Activated T-cell treated with anti-CD3 and anti-CD28 coated beads, Interleukin-2, amount 50 U/mL, for 4 hours (primary cell): ENCODE measurements at regions not wholly inside any gene's neighbourhood (a gene's known extent, or its start where the extent isn't known, plus 50 kb on each side); places are given as distances from the start of the nearest gene placed in this dataset.

Source experiments
- ATAC-seq, 2 donors: fragments of 200-7000 bp; cut with Tn5 transposase; one replicate each; pipeline ENCODE4 v1.10.0; 2021
- DNase-seq: peaks from one replicate; pipeline ENCODE4 v3.0.0-alpha.2; 2020
- H3K27me3 Mint-ChIP-seq: one replicate; pipeline ENCODE4 v1.8.0; 2021; ENCODE audit warnings: low read depth, mixed read lengths
- H3K36me3 Mint-ChIP-seq: one replicate; pipeline ENCODE4 v1.8.0; 2022; ENCODE audit warnings: mixed read lengths; ENCODE audit not compliant: insufficient read depth
- H3K4me1 Mint-ChIP-seq: one replicate; pipeline ENCODE4 v1.8.0; 2021; ENCODE audit warnings: low read depth, mixed read lengths
- H3K4me3 Mint-ChIP-seq: one replicate; pipeline ENCODE4 v1.8.0; 2021; ENCODE audit warnings: mild to moderate bottlenecking, moderate library complexity, mixed read lengths
- H3K9me3 Mint-ChIP-seq: one replicate; pipeline ENCODE4 v1.8.0; 2021; ENCODE audit warnings: mixed read lengths

DNA sequence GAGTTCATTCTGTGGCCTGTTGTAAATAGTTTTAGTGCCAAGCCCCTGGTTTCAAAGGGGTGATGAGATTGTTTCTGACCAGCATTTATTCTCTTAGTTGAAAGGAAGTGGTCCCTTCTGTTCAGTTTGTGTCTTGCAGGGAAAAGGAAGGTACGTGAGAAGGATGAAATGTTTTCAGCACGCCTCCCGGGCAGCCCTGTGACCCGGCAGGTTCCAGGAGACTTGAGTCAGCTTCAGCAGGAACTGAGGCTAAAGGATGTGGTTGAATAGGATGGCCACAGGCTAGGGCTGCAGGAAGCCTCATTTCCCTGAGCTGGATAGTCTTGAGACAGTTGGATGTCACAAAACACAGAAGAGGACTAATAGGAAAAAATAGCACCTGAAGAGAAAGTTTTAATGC, 132.4 kb upstream of the SYNDIG1 start:
- no peaks in the 10 kb centered on the region for H3K4me1 Mint-ChIP-seq
- no peak overlapping the region for H3K4me3 Mint-ChIP-seq
- no peaks in the 10 kb centered on the region for H3K9me3 Mint-ChIP-seq
- H3K36me3 Mint-ChIP-seq = no peaks in the 10 kb centered on the region
- peaks cover 4% of the 10 kb centered on the region for H3K27me3 Mint-ChIP-seq
- no peak for ATAC-seq
- DNase-seq = no peak

DNA sequence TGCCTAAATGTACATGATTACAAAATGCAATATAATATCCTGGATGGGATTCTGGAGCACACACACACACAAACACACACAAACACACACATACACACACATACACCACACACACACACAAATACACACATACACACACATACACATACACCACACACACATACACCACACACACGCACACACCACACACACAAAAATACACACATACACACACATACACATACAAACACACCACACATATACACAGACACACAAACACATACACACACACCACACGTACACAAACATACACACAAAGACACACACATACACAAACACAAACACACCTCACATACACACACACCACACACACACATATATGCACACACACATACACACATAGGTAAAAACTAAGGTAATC, 134.6 kb upstream of the SYNDIG1 start:
- Mint-ChIP-seq H3K4me3 (no peak overlapping the region), H3K9me3 (no peaks in the 10 kb centered on the region), H3K36me3 (no peaks in the 10 kb centered on the region), H3K27me3 (peaks cover 2% of the 10 kb centered on the region), H3K4me1 (no peaks in the 10 kb centered on the region)
- DNase-seq (no peak), ATAC-seq (no peak)

DNA sequence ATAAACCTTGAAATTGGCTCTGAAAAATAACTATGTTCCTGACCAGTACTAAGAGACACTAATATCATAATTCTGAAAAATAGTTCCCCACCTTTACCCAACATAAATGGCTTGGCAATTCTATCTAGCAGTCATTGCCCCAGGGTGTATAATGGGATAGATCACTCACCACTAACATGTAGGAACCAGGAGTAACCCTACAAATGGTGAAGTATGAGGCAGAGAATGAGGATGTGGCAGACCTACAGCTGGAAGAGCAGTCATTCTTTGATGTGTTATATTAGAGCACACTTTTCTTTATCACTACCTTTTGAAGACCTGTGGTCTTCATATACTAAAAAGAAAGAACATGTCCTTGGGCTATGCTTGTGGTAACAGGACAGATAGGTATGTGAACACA, 136.5 kb upstream of the SYNDIG1 start:
- no peak for ATAC-seq
- H3K9me3 Mint-ChIP-seq = no peaks in the 10 kb centered on the region
- H3K4me1 Mint-ChIP-seq = no peaks in the 10 kb centered on the region
- no peaks in the 10 kb centered on the region for H3K36me3 Mint-ChIP-seq
- H3K4me3 Mint-ChIP-seq = no peak overlapping the region
- H3K27me3 Mint-ChIP-seq = peaks cover 2% of the 10 kb centered on the region
- DNase-seq = no peak

DNA sequence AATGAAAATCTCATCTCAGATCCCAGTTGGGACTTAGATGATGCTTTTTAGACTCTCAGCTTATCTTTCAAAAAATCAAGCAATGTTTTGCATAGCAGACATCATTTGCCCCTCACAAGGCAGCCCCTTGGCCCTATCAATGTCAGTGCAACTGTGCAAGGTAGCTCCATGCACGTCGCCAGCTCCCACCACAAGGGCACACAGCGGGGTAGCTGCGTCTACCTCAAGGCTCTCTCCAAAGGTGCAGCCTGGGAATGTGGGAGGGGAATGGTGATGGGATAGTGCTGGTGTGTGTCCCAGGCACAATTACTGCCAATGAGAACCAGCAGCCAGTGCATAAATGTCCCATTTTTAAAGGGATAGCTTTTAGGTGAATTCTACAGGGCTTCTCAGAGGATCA, 137.5 kb upstream of the SYNDIG1 start:
- ATAC-seq = no peak
- no peak overlapping the region for H3K4me3 Mint-ChIP-seq

DNA sequence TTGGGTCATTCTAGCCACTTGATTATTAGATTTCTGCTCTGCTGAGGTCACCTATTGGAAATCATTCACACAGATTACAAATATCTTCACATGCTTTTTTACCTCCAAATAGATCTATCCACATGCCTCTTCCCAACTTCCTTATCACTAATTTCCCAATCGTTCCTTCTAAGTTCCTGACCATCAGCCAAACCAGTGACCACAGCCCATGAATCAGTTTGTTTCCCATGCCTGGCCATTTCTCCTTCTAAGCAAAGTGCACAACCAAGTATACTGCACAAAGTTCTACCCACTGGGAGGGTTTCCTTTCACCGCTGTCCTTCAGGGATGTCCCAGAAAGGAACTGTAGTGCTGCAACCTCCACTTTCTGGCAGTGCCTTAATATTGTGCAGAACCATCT, 140.5 kb upstream of the SYNDIG1 start:
- Mint-ChIP-seq H3K4me3 (no peak overlapping the region), H3K9me3 (no peaks in the 10 kb centered on the region), H3K27me3 (peaks cover 2% of the 10 kb centered on the region), H3K4me1 (no peaks in the 10 kb centered on the region), H3K36me3 (no peaks in the 10 kb centered on the region)
- ATAC-seq (no peak), DNase-seq (no peak)

More for the DNA sequence above, 137.5 kb upstream of the SYNDIG1 start:
- Mint-ChIP-seq H3K36me3 (no peaks in the 10 kb centered on the region), H3K9me3 (no peaks in the 10 kb centered on the region), H3K27me3 (peaks cover 2% of the 10 kb centered on the region), H3K4me1 (no peaks in the 10 kb centered on the region)
- DNase-seq = no peak

DNA sequence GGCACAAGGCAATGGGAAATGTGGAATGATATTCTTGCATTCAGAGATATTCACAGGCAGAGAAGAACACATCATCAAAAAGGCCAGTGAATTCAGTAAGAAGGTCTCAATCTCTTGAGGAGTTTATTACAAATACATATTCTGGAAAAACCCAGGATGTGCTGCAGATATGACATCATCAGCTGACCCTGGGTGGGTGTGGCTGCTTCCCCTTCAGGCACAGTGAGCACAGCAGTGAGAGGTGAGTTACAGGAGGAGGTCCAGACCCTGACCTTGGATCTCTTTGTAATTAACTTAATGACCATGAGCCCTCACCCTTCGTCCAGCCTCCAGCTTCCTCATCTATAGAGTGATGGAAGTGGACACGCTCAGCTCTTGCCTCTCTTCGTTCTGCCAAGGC, 147.5 kb upstream of the SYNDIG1 start:
- ATAC-seq = no peak
- DNase-seq = no peak
- no peak overlapping the region for H3K4me3 Mint-ChIP-seq
- H3K4me1 Mint-ChIP-seq = peaks cover 18% of the 10 kb centered on the region
- no peaks in the 10 kb centered on the region for H3K27me3 Mint-ChIP-seq
- H3K9me3 Mint-ChIP-seq = no peaks in the 10 kb centered on the region
- no peaks in the 10 kb centered on the region for H3K36me3 Mint-ChIP-seq

DNA sequence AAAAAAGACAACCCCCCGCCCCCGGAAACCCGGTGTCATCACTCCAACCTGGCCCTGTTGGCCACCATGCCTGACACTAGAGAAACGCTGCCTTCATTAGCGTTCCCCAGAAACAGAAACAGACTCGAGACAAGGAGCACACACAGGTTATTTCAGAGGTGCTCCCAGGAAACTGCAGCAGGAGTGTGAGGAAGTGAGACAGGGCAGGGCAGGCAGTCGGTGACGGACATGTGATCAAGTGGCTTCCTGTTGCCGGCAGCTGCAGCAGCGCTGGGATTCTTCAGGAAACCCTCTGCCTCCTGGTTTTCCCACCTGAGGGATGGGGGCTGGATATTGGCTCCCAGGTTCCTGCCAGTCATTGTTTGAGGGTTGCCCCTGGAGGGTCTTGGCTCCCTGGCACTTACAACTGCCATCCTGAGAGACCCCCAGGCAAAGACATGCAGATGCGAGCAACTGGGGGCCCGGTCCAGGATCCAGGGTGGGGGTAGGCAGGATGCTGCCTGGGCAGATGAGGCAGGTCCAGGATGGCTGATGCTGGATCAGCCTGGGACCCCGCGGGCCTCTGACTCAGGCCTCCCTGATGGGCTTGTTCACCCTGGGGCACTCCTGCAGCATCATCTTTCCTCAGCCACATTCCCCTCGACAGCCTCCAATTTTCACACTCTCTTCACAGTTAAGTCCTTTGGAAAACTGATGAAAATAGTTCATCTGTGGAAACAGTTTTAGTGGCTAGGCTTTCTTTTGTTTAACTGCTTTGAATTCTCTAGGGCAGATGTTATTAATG, 150.7 kb upstream of the SYNDIG1 start:
- no peaks in the 10 kb centered on the region for H3K36me3 Mint-ChIP-seq
- no peak for DNase-seq
- no peak overlapping the region for H3K4me3 Mint-ChIP-seq
- H3K4me1 Mint-ChIP-seq = peaks cover 18% of the 10 kb centered on the region
- H3K9me3 Mint-ChIP-seq = no peaks in the 10 kb centered on the region
- H3K27me3 Mint-ChIP-seq = no peaks in the 10 kb centered on the region
- no peak for ATAC-seq

DNA sequence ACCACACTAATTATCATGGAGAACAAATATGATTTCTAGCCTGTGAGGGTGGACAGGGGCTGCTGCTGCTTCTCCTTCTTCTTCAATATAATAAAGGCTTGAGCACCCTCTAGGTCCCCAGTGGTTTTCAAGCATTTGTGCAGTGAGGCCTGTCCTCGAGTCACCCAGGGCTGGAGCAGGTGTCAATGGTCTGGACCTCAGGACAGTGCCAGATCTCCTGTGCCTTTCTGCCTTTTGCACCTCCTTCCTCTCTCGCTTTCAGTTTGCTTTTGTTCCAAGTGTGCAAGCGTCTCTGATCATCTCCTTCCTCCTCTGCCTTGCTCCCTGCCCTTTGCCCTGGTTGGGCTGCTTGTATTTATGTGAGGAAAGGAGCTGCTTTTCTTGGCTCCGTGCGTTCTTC, 152.2 kb upstream of the SYNDIG1 start:
- DNase-seq (no peak), ATAC-seq (no peak)
- Mint-ChIP-seq H3K4me3 (no peak overlapping the region), H3K4me1 (peaks cover 18% of the 10 kb centered on the region), H3K36me3 (no peaks in the 10 kb centered on the region), H3K27me3 (no peaks in the 10 kb centered on the region), H3K9me3 (no peaks in the 10 kb centered on the region)

DNA sequence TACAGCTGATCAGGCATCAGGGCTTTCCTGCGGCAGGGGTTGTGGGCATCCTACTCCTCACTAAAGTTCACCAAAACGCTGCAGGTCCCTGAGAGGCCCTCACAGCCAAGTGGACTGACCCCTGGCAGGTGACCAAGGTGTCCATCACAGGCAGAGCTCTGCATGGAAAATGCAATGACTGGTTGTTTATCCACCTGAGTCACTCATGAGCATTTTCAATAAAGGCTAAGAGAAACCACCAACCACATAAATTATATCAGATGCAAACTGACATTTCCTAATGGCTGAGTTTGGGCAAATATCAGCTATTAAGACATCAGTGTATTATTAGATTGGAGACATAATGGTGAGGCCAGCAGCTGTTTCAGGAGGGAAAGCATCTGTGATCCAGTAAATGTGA, 152.7 kb upstream of the SYNDIG1 start:
- DNase-seq (no peak), ATAC-seq (no peak)
- Mint-ChIP-seq H3K4me1 (peaks cover 18% of the 10 kb centered on the region), H3K36me3 (no peaks in the 10 kb centered on the region), H3K9me3 (no peaks in the 10 kb centered on the region), H3K4me3 (no peak overlapping the region), H3K27me3 (no peaks in the 10 kb centered on the region)

DNA sequence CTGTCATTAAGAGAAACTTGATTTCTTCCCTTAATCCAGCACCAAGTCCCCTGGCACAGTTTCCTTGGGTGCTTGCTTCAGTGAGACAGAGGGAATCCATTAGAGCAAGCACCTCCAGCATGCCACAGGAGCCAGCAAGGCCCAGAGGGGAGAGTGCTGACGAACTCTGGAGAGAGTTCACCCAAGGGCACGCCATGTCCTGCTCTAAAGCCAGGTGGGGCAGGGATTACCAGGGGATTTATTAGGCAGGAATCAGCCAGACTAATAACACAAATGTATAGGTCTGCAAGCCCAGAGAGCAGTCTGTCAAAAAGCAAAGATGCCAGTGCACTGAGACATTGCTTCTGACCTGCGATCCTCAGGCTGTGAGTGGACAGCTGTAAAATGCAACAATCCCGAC, 155.4 kb upstream of the SYNDIG1 start:
- ATAC-seq = no peak
- H3K4me3 Mint-ChIP-seq = no peak overlapping the region
- peaks cover 14% of the 10 kb centered on the region for H3K4me1 Mint-ChIP-seq
- H3K36me3 Mint-ChIP-seq = no peaks in the 10 kb centered on the region
- no peaks in the 10 kb centered on the region for H3K9me3 Mint-ChIP-seq
- DNase-seq = no peak
- H3K27me3 Mint-ChIP-seq = peaks cover 4% of the 10 kb centered on the region

DNA sequence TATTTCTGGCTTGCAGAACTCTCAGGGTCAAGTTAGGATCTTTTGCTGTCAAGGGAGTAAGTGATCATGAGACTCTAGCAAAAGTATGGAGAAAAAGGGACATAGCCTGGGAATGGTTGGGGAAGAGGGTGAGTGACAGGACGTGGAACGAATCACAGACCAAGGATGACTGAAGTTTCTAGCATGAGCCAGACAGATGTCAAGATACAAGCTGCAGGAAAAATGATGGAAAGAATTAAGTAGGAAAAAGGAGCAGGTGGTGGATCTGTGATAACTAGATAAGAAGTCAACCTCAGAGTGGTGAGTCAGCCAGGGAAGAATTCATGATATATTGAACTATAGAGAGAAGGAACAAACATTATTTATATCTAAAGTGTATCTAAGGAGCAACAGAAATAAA, 159.8 kb upstream of the SYNDIG1 start:
- Mint-ChIP-seq H3K36me3 (no peaks in the 10 kb centered on the region), H3K9me3 (no peaks in the 10 kb centered on the region), H3K27me3 (peaks cover 10% of the 10 kb centered on the region), H3K4me3 (no peak overlapping the region), H3K4me1 (peaks cover 1% of the 10 kb centered on the region)
- ATAC-seq (no peak), DNase-seq (no peak)

DNA sequence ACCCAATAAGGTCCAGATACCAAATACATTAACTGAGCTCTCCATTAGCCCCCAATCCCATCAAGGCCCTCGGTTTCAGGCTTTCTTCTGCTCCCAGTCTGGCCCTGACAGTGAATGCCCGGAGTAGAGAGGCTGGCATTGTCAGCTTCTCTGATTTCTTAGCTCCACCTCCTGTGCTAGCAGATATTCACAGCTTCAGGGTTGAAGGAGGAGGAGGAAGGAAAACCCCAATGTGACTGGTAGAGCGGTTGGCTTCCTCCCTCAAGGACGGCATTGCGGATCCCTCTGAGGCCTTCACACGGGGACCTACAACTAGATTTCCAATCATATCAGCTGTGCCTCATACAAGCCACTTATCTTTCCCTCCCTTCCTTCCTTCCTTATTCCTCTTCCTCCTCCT, 164.1 kb upstream of the SYNDIG1 start:
- H3K4me3 Mint-ChIP-seq = no peak overlapping the region
- peaks cover 1% of the 10 kb centered on the region for H3K4me1 Mint-ChIP-seq
- ATAC-seq = no peak
- no peaks in the 10 kb centered on the region for H3K36me3 Mint-ChIP-seq
- H3K9me3 Mint-ChIP-seq = no peaks in the 10 kb centered on the region
- H3K27me3 Mint-ChIP-seq = peaks cover 20% of the 10 kb centered on the region
- DNase-seq = no peak

DNA sequence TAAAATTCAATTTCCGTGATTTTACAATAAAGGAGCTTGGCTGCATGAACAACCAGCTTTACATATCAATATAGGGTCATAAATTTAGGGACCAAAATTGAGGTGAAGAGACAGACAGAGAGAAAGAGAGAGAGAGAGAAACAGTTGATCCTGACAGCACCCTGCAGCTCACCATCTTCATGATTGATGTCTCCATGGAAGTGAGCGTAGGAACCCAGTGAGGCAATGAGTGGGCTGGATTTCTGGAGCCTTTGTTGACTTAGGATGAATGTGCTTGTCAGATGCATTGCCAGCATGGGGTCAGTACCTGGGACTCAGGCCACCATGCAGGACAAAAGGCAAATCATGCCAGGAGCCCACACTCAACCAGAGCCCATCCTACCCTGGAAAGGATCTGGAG, 165.1 kb upstream of the SYNDIG1 start:
- H3K4me3 Mint-ChIP-seq = no peak overlapping the region
- H3K27me3 Mint-ChIP-seq = peaks cover 20% of the 10 kb centered on the region
- H3K9me3 Mint-ChIP-seq = no peaks in the 10 kb centered on the region
- peaks cover 1% of the 10 kb centered on the region for H3K4me1 Mint-ChIP-seq
- DNase-seq (no peak), ATAC-seq (no peak)
- H3K36me3 Mint-ChIP-seq = no peaks in the 10 kb centered on the region

DNA sequence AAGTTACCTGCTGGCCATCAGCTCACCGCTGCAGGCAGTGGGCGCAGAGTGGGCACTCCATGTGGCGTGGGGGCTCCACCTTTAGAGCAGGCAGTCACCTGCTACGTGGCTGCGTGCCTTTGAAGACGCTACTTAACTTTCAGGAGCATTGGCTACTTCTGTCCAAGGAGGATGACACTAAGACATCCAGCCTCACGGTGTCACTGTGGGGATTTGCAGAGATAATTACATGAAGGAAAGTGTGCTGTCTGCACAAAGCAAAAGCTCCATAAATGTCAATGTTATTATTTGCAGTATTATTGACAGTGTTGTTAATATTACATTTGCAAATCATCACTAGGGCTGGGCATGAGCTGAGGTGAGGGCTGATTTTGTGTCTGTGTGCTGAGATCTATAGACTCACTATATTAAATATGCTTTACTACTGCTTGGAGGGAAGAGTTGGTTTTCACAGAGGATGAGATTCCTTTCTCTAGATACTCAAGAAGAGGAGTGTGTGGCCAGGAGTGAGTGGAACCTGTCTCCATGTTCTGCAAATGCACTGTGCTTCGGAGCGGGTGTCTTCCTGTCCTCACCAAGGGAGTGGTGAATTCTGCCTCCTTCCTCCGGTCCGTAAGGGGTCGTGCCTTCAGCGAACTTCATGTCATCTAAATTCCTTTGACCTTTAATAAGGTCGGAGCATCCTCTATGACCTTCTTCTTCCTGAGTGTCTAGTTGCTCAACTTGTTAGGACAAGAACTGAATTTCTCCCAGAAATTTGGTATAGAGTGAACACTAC, 165.8 kb upstream of the SYNDIG1 start:
- Mint-ChIP-seq H3K36me3 (no peaks in the 10 kb centered on the region), H3K4me1 (peaks cover 1% of the 10 kb centered on the region)
- DNase-seq = no peak

DNA sequence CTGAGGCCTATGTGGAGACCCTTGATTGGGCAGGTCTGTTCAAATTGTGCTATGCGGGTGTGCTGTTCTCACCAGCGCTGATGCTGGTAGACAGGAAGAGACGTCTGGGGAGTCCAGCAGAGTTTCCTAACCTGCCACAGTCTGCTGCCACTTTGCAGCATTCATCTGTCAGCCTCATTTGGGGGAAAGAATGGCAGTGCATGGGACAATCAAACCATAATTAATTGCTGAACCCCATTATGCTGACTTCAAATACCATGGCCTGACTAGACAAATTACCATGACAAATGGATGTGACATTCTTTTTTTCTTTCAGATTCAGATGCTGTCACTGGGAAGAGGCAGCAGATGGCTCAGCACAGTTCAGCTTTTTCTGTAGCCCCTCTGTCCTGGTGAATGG, 171.4 kb upstream of the SYNDIG1 start:
- Mint-ChIP-seq H3K4me1 (no peaks in the 10 kb centered on the region), H3K9me3 (no peaks in the 10 kb centered on the region), H3K27me3 (peaks cover 9% of the 10 kb centered on the region), H3K4me3 (no peak overlapping the region), H3K36me3 (no peaks in the 10 kb centered on the region)
- no peak for DNase-seq
- ATAC-seq = no peak

More for the DNA sequence above, 165.8 kb upstream of the SYNDIG1 start:
- no peak overlapping the region for H3K4me3 Mint-ChIP-seq
- H3K27me3 Mint-ChIP-seq = peaks cover 20% of the 10 kb centered on the region
- no peak for ATAC-seq
- H3K9me3 Mint-ChIP-seq = no peaks in the 10 kb centered on the region
